Ovary (tissue), 3 donors: ENCODE measurements at regions not wholly inside any gene's neighbourhood (a gene's known extent, or its start where the extent isn't known, plus 50 kb on each side); places are given as distances from the start of the nearest gene placed in this dataset.

ENCODE experiments used
- CTCF ChIP-seq, 3 donors: fragments of 450-650 bp in 2 of 3; fragments of 200-600 bp in 1 of 3; IDR thresholded peaks; one replicate each; pipeline versions ENCODE4 v1.5.1 to v1.8.0; 2016 to 2022; ENCODE audit warnings: antibody characterized with exemption in 3 of 3, mild to moderate bottlenecking in 1 of 3
- EP300 ChIP-seq: sonication (generic); formaldehyde crosslinking; IDR thresholded peaks from one replicate; pipeline ENCODE4 v1.6.1; 2017; ENCODE audit warnings: antibody characterized with exemption
- POLR2A ChIP-seq: fragments of 450-650 bp; IDR thresholded peaks from one replicate; pipeline ENCODE4 v1.6.1; 2017; ENCODE audit warnings: antibody characterized with exemption, mild to moderate bottlenecking, moderate library complexity
- donor health status: DM: no; HTN: no; CAD: no.

GRCh38 chr5:176180781-176181180 lies 57.4 kb upstream of the SIMC1 start:
- peak in 1 of 3 donors; percentile 20 for TF ChIP-seq CTCF (IDR thresholded peaks at IDR 0.05)
- TF ChIP-seq POLR2A = no peak
- TF ChIP-seq EP300 = no peak
